SKM-1 treated with dmso at 0.1 percent for 144 hours (cell line): ENCODE measurements at regions not wholly inside any gene's neighbourhood (a gene's known extent, or its start where the extent isn't known, plus 50 kb on each side); places are given as distances from the start of the nearest gene placed in this dataset.

ENCODE experiments used
- DNase-seq: peaks from one replicate; lab custom pipeline; 2025; ENCODE audit not compliant: unreplicated experiment; lab: John Stamatoyannopoulos, UW

DNA sequence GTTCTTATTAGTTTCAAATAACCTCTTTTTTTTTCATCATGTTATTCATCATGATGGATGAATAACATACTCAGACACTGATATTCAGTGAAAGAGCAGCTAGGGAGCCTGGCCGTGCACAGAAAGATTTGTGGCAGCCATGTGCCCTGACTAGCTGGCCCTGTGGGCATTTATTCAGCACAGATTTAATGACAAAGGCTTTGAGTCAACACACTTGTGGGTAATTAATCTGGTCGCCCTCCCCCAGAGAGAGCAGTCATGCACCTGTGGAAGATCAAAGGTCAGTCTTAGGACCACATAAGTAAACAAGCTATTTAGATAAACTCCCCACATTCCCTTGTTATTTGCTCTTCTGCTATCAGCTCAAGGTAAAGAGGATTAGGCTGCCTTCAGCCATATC lies 153.2 kb upstream of the HMCN1 start:
- no peak for DNase-seq

DNA sequence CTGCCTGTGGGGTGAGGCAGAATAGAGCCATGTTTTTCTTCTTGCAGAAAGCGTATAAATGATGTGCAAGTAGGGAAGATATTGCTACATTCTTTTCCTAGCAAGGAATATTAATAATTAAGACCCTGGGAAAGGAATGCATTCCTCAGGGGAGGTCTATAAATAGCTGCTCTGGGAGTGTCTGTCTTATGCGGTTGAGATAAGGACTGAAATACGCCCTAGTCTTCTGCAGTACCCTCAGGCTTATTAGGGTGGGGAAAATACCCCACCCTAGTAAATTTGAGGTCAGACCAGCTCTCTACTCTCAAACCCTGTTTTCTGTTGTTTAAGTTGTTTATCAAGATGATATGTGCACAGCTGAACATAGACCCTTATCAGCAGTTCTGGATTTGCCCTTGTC lies 155.9 kb upstream of the HMCN1 start:
- no peak for DNase-seq

DNA sequence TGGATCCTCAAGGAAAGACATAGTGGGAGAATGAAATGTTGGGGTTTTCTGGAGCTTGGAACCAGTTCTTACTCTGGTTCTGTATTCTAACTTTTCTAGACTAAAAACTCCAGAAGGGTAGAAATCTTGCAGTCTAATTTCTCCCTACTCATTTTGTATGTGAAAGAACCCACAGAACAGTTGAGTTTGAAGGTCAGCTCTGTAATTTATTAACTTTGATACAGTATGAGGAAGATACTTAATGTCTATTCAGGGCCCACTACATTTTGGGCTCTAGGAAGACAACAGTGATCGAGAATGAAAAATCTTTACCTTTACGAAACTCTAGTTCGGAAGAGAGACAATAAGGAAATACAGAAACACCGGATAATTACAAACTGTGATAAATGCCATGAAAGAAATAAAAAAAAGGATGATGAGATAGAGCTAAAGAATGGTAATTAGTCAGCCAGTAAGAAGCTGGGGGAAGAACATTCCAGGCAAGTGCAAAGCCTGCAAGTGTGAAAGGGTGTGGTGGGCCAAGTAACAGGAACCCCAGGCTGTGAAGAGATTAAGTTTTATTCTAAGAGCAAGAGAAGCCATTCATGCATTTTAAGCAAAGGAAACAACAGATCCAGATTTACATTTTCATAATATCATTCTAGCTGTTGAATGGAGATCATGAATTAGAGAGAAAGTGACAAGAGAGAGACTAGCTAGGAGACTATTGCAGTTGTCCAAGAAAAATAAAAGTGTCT lies 159.9 kb upstream of the HMCN1 start:
- no peak for DNase-seq

GRCh38 chr1:185573677-185574076 lies 160.5 kb upstream of the HMCN1 start:
- DNase-seq: no peak

- no peak for DNase-seq
Observed at GRCh38 chr1:185573162-185573561, 161.0 kb upstream of the HMCN1 start.

DNA sequence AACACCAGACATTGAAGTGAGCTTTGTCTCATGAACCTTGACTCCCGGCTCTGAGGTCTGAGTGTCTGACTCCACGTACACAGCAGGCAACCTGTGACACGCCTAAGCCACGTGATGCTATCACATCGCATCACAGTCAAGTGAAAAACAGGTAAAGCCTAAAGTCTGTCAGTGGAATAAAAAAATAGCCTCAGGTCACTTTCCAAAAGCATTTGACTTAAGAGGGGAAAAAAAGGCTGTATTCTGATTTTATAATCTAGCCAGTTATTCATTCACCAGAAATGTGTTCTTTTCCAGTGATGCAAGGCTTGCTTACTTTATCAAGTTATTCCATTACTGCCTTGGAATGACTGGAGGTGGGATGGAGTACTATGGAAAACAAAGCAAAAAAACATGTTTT lies 163.2 kb upstream of the HMCN1 start:
- no peak for DNase-seq

GRCh38 chr1:185568155-185569123 lies 165.8 kb upstream of the HMCN1 start:
- DNase-seq: no peak

GRCh38 chr1:185567440-185567839 lies 166.8 kb upstream of the HMCN1 start:
- no peak for DNase-seq

DNA sequence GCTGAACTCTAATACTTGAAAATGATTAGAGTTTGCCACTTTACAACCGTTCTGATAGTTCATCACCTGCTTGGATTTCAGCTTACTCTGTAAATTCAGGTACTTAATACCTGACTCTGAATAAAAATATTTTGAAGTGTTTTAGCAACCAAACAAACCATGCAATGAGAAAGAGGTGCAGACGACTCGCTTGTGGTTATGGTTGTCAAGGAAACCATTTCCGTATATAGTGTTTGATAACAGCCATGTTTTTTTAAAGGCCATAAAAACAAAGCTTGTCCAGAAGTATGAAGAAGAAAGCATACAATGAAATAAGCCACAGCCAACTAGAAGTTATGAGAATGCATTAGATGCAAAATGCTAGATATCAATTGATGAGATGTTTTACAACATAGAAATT lies 167.2 kb upstream of the HMCN1 start:
- no peak for DNase-seq

GRCh38 chr1:185565302-185565701 lies 168.9 kb upstream of the HMCN1 start:
- no peak for DNase-seq

DNA sequence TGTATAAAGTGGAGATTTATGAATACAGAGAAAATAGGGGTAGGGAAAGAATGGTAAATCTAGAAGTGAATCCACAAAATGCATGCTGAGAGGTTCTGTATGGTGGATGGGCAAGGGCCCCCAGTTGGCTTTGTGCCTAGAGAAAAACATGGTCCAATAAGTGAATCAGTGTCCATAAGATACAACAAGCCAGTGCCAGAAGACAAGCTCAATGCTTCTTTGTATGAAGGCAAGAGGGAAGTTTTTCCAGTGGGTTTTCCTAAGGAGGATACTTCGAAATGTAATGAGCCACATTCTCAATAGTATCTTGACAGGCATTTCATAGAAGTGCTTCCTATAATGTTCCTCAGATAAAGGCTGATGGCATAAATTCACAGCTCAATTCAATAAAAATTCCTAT lies 169.4 kb upstream of the HMCN1 start:
- no peak for DNase-seq

- no peak for DNase-seq
Observed at GRCh38 chr1:185562461-185563359, 171.5 kb upstream of the HMCN1 start.

DNA sequence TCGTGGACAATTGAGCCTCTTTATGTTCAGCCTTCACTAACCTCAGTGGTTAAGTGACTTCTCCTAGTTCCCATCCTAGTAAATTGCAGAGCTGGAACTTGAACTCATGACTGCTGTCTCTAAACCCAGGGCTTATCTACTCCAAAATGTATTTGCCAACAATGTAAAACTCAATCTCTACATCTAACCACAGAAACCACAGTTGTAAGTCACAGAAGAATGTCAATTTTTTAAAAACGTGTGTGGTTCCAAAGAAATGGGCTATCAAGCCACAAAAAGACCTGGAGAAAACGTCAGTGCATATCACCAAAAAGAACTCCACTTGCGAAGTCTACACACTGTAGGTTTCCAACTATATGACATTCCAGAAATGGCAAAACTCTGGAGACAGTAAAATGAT lies 172.6 kb upstream of the HMCN1 start:
- DNase-seq: peak; percentile 13

GRCh38 chr1:185560760-185561159 lies 173.4 kb upstream of the HMCN1 start:
- peak; percentile 27 for DNase-seq

- DNase-seq: peak; percentile 86
Observed at GRCh38 chr1:185559684-185560331, 174.4 kb upstream of the HMCN1 start.

GRCh38 chr1:185559151-185559550 lies 175.0 kb upstream of the HMCN1 start:
- no peak for DNase-seq

DNA sequence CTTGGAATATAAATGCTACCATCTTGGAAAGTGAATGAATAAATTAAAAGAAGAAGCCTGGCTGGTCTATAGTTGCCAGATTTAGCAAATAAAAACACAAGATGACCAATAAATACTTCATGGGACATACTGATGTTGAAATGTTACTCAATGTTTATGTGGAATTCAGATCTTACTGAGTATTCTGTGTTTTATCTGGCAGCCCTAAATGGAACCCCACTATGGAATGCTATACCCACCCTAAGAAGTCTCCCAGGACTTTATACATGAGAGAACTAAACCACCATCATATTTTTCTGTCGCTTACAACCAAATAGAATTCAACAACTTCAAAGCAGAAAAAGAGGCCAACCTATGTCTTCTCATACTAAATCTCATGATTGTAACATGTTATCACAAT lies 177.6 kb upstream of the HMCN1 start:
- no peak for DNase-seq

DNA sequence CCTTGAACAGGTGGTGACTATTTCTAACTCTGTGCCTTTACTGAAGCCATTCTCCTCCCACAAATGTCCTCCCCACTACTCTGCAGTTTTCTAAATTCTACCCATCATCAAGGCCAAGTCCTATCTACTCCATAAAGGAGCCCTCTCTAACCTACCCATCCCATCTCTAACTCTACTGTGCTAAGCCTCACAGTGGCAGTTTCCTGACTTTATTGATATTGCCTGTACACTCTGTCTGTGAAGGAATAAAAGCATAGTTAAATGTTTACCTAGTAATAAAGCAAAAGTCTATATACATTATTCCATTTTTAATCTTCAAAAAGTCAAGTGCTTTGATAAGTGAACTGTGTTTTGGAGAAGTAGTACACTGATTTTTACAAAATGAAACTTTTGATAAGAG lies 178.4 kb upstream of the HMCN1 start:
- no peak for DNase-seq

DNA sequence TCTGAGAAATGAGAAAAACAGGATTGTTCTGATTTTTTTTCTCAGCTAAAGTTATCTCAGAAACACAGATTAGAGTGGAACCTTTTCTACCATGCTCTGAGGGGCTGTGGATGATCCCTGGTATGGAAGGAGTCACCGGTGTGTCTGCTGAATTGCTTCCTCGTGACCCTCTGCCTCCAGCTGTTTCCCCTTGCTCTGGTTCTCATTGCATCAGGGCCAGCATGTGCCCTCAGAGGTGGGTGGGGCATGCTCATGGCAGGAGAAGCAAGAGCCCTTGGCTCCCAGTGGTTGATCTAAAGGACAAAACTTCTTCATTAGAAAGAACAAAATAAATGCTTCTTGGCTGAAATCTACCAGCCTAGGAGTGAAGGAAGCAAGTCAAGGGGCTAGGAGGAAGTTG lies 183.2 kb upstream of the HMCN1 start:
- DNase-seq: no peak

- no peak for DNase-seq
Observed at GRCh38 chr1:185549906-185550305, 184.3 kb upstream of the HMCN1 start.

GRCh38 chr1:185546029-185546428 lies 188.2 kb upstream of the HMCN1 start:
- no peak for DNase-seq
